NT2/D1 (cell line): ENCODE measurements at regions not wholly inside any gene's neighbourhood (a gene's known extent, or its start where the extent isn't known, plus 50 kb on each side); places are given as distances from the start of the nearest gene placed in this dataset.

Source experiments
- SUZ12 ChIP-seq: IDR thresholded peaks from 2 replicates; pipeline ENCODE4 v1.6.1; 2011; ENCODE audit not compliant: insufficient read length, insufficient read depth; ENCODE audit errors: extremely low read depth
- YY1 ChIP-seq: IDR thresholded peaks from 2 replicates; pipeline ENCODE4 v1.6.1; 2011; ENCODE audit not compliant: insufficient read length, insufficient read depth
- ZNF274 ChIP-seq: IDR thresholded peaks from 2 replicates; pipeline ENCODE4 v1.6.1; 2011; ENCODE audit warnings: mild to moderate bottlenecking, low read depth, low read length

- TF ChIP-seq SUZ12 = no peak
- TF ChIP-seq ZNF274 = no peak
- no peak for TF ChIP-seq YY1
Observed at GRCh38 chr4:22240814-22241213, 275.1 kb downstream of the ADGRA3 start.
